Femur (tissue), 1 donor: ENCODE measurements at regions not wholly inside any gene's neighbourhood (a gene's known extent, or its start where the extent isn't known, plus 50 kb on each side); places are given as distances from the start of the nearest gene placed in this dataset.
A peak's percentile ranks its signal among the peaks of the same experiment; 100 is the strongest.

ENCODE experiments used
- DNase-seq: peaks from one replicate; pipeline ENCODE4 v3.0.0-alpha.2; 2017

- peak; percentile 6 for DNase-seq
These were observed 192.9 kb downstream of the HAUS1 start for GRCh38 chr18:46297124-46297523.

- DNase-seq: peak; percentile 26
These were observed 193.4 kb downstream of the HAUS1 start for GRCh38 chr18:46297621-46298020.

- DNase-seq: peak; percentile 8
These were observed 194.3 kb downstream of the HAUS1 start for GRCh38 chr18:46298511-46298910.

- no peak for DNase-seq
These were observed 195.4 kb downstream of the HAUS1 start for GRCh38 chr18:46299465-46300008.

- DNase-seq: peak; percentile 43
These were observed 196.9 kb downstream of the HAUS1 start for GRCh38 chr18:46301081-46301480.

GRCh38 chr18:46301571-46301970 lies 197.4 kb downstream of the HAUS1 start:
- no peak for DNase-seq

- no peak for DNase-seq
These were observed 198.6 kb downstream of the HAUS1 start for GRCh38 chr18:46302528-46303485.

- no peak for DNase-seq
These were observed 206.1 kb downstream of the HAUS1 start for GRCh38 chr18:46310258-46310657.

GRCh38 chr18:46310675-46311345 lies 206.6 kb downstream of the HAUS1 start:
- DNase-seq: no peak

- DNase-seq: no peak
These were observed 207.3 kb downstream of the HAUS1 start for GRCh38 chr18:46311491-46311890.

GRCh38 chr18:46312221-46312620 lies 208.0 kb downstream of the HAUS1 start:
- DNase-seq: no peak

GRCh38 chr18:46313521-46313920 lies 209.3 kb downstream of the HAUS1 start:
- DNase-seq: no peak

GRCh38 chr18:46314011-46314410 lies 209.8 kb downstream of the HAUS1 start:
- no peak for DNase-seq

GRCh38 chr18:46315161-46315560 lies 211.0 kb downstream of the HAUS1 start:
- DNase-seq: no peak

- DNase-seq: no peak
These were observed 214.2 kb downstream of the HAUS1 start for GRCh38 chr18:46318356-46318755.

GRCh38 chr18:46319783-46320182 lies 215.6 kb downstream of the HAUS1 start:
- no peak for DNase-seq

GRCh38 chr18:46320297-46320696 lies 216.1 kb downstream of the HAUS1 start:
- no peak for DNase-seq

- no peak for DNase-seq
These were observed 216.9 kb downstream of the HAUS1 start for GRCh38 chr18:46320928-46321711.

- no peak for DNase-seq
These were observed 217.8 kb downstream of the HAUS1 start for GRCh38 chr18:46321955-46322354.

GRCh38 chr18:46322411-46322891 lies 218.3 kb downstream of the HAUS1 start:
- DNase-seq: no peak

- DNase-seq: no peak
These were observed 218.8 kb downstream of the HAUS1 start for GRCh38 chr18:46322941-46323340.

GRCh38 chr18:46324087-46324955 lies 220.1 kb downstream of the HAUS1 start:
- no peak for DNase-seq
